ENCODE measurements at regions not wholly inside any gene's neighbourhood (a gene's known extent, or its start where the extent isn't known, plus 50 kb on each side); places are given as distances from the start of the nearest gene placed in this dataset.

- H2BK15ac ChIP-seq (ENCODE audit: low read depth, poor library complexity, severe bottlenecking): no peak overlapping the region
- no peaks in the 10 kb centered on the region for H3K27me3 ChIP-seq (ENCODE audit: control insufficient read depth in 1 of 2, insufficient read depth in 1 of 2, low read length in 2 of 2)
- no peak for DNase-seq
- H2BK5ac ChIP-seq (ENCODE audit: low read depth, low read length, poor library complexity, severe bottlenecking): no peak overlapping the region
- H2AFZ ChIP-seq (ENCODE audit: low read depth, low read length): no peak overlapping the region
- no peak overlapping the region for H4K8ac ChIP-seq (ENCODE audit: low read length)
- H2AK5ac ChIP-seq (ENCODE audit: low read length, severe bottlenecking): no peak overlapping the region
- H3K36me3 ChIP-seq (ENCODE audit: control insufficient read depth in 1 of 2, insufficient read depth in 2 of 2, low read depth in 1 of 2, low read length in 2 of 2): no peaks in the 10 kb centered on the region
- WGBS: 95% methylated on average over 6 of the region's 6 CpGs
- H4K91ac ChIP-seq (ENCODE audit: low read length): no peak overlapping the region
- no peak overlapping the region for H3K4ac ChIP-seq (ENCODE audit: low read depth in 1 of 2, low read length in 2 of 2)
- no peak overlapping the region for H2BK120ac ChIP-seq (ENCODE audit: low read depth, low read length)
- no peak overlapping the region for H3K23ac ChIP-seq (ENCODE audit: low read length in 2 of 2)
- H3K79me1 ChIP-seq (replicated peaks; ENCODE audit: low read length, poor library complexity, severe bottlenecking): no peaks in the 10 kb centered on the region
- H3K4me1 ChIP-seq (ENCODE audit: control insufficient read depth, insufficient read depth, low read depth, low read length): no peaks in the 10 kb centered on the region
- H3K9ac ChIP-seq (ENCODE audit: low read length): no peak overlapping the region
- H3K4me3 ChIP-seq (ENCODE audit: insufficient read depth in 1 of 2, low read depth in 1 of 2, low read length in 2 of 2): no peak overlapping the region
- no peak overlapping the region for H3K4me2 ChIP-seq (ENCODE audit: low read length, poor library complexity, severe bottlenecking)
- no peaks in the 10 kb centered on the region for H3K9me3 ChIP-seq (ENCODE audit: control insufficient read depth, low read length)
- no peak overlapping the region for H3K27ac ChIP-seq (ENCODE audit: low read length, poor library complexity, severe bottlenecking)
- no peak overlapping the region for H2BK12ac ChIP-seq (ENCODE audit: low read length in 2 of 2)
- no peak overlapping the region for H3K14ac ChIP-seq (ENCODE audit: low read length in 2 of 2)
- H3K18ac ChIP-seq (ENCODE audit: low read depth in 1 of 2, low read length in 2 of 2): no peak overlapping the region
Measured at GRCh38 chr5:165161204-165161603, 1655.8 kb downstream of the MAT2B start.

GRCh38 chr5:165163861-165164260 is 1658.4 kb downstream of the MAT2B start:
- no peak overlapping the region for H4K91ac ChIP-seq (ENCODE audit: low read length)
- H3K23ac ChIP-seq (ENCODE audit: low read length in 2 of 2): no peak overlapping the region
- no peak overlapping the region for H2BK5ac ChIP-seq (ENCODE audit: low read depth, low read length, poor library complexity, severe bottlenecking)
- no peak overlapping the region for H2AK5ac ChIP-seq (ENCODE audit: low read length, severe bottlenecking)
- no peak overlapping the region for H3K14ac ChIP-seq (ENCODE audit: low read length in 2 of 2)
- H3K4me1 ChIP-seq (ENCODE audit: control insufficient read depth, insufficient read depth, low read depth, low read length): no peaks in the 10 kb centered on the region
- no peaks in the 10 kb centered on the region for H3K27me3 ChIP-seq (ENCODE audit: control insufficient read depth in 1 of 2, insufficient read depth in 1 of 2, low read length in 2 of 2)
- no peaks in the 10 kb centered on the region for H3K36me3 ChIP-seq (ENCODE audit: control insufficient read depth in 1 of 2, insufficient read depth in 2 of 2, low read depth in 1 of 2, low read length in 2 of 2)
- no peak overlapping the region for H3K4me2 ChIP-seq (ENCODE audit: low read length, poor library complexity, severe bottlenecking)
- H3K18ac ChIP-seq (ENCODE audit: low read depth in 1 of 2, low read length in 2 of 2): no peak overlapping the region
- H2BK15ac ChIP-seq (ENCODE audit: low read depth, poor library complexity, severe bottlenecking): no peak overlapping the region
- no peak overlapping the region for H3K27ac ChIP-seq (ENCODE audit: low read length, poor library complexity, severe bottlenecking)
- H3K4ac ChIP-seq (ENCODE audit: low read depth in 1 of 2, low read length in 2 of 2): no peak overlapping the region
- DNase-seq: no peak
- no peaks in the 10 kb centered on the region for H3K9me3 ChIP-seq (ENCODE audit: control insufficient read depth, low read length)
- no peaks in the 10 kb centered on the region for H3K79me1 ChIP-seq (replicated peaks; ENCODE audit: low read length, poor library complexity, severe bottlenecking)
- H3K9ac ChIP-seq (ENCODE audit: low read length): no peak overlapping the region
- no peak overlapping the region for H2BK12ac ChIP-seq (ENCODE audit: low read length in 2 of 2)
- H3K4me3 ChIP-seq (ENCODE audit: insufficient read depth in 1 of 2, low read depth in 1 of 2, low read length in 2 of 2): no peak overlapping the region
- H2AFZ ChIP-seq (ENCODE audit: low read depth, low read length): no peak overlapping the region
- no CpG with 5 or more reads among the region's 2 CpGs for WGBS
- H4K8ac ChIP-seq (ENCODE audit: low read length): no peak overlapping the region
- no peak overlapping the region for H2BK120ac ChIP-seq (ENCODE audit: low read depth, low read length)

GRCh38 chr5:165173651-165174050 is 1668.2 kb downstream of the MAT2B start:
- no peaks in the 10 kb centered on the region for H3K9me3 ChIP-seq (ENCODE audit: control insufficient read depth, low read length)
- no peak for DNase-seq
- no peak overlapping the region for H3K4ac ChIP-seq (ENCODE audit: low read depth in 1 of 2, low read length in 2 of 2)
- 97% methylated on average over 2 of the region's 2 CpGs for WGBS
- no peak overlapping the region for H3K9ac ChIP-seq (ENCODE audit: low read length)
- H2BK120ac ChIP-seq (ENCODE audit: low read depth, low read length): no peak overlapping the region
- no peak overlapping the region for H2AK5ac ChIP-seq (ENCODE audit: low read length, severe bottlenecking)
- no peak overlapping the region for H3K4me2 ChIP-seq (ENCODE audit: low read length, poor library complexity, severe bottlenecking)
- H3K4me1 ChIP-seq (ENCODE audit: control insufficient read depth, insufficient read depth, low read depth, low read length): no peaks in the 10 kb centered on the region
- H4K91ac ChIP-seq (ENCODE audit: low read length): no peak overlapping the region
- no peak overlapping the region for H4K8ac ChIP-seq (ENCODE audit: low read length)
- no peak overlapping the region for H2BK5ac ChIP-seq (ENCODE audit: low read depth, low read length, poor library complexity, severe bottlenecking)
- no peak overlapping the region for H2AFZ ChIP-seq (ENCODE audit: low read depth, low read length)
- H3K14ac ChIP-seq (ENCODE audit: low read length in 2 of 2): no peak overlapping the region
- no peak overlapping the region for H2BK12ac ChIP-seq (ENCODE audit: low read length in 2 of 2)
- no peak overlapping the region for H3K27ac ChIP-seq (ENCODE audit: low read length, poor library complexity, severe bottlenecking)
- no peak overlapping the region for H3K18ac ChIP-seq (ENCODE audit: low read depth in 1 of 2, low read length in 2 of 2)
- H3K79me1 ChIP-seq (replicated peaks; ENCODE audit: low read length, poor library complexity, severe bottlenecking): no peaks in the 10 kb centered on the region
- no peak overlapping the region for H3K23ac ChIP-seq (ENCODE audit: low read length in 2 of 2)
- no peaks in the 10 kb centered on the region for H3K36me3 ChIP-seq (ENCODE audit: control insufficient read depth in 1 of 2, insufficient read depth in 2 of 2, low read depth in 1 of 2, low read length in 2 of 2)
- H2BK15ac ChIP-seq (ENCODE audit: low read depth, poor library complexity, severe bottlenecking): no peak overlapping the region
- H3K27me3 ChIP-seq (ENCODE audit: control insufficient read depth in 1 of 2, insufficient read depth in 1 of 2, low read length in 2 of 2): no peaks in the 10 kb centered on the region
- H3K4me3 ChIP-seq (ENCODE audit: insufficient read depth in 1 of 2, low read depth in 1 of 2, low read length in 2 of 2): no peak overlapping the region

- no peak overlapping the region for H2BK120ac ChIP-seq (ENCODE audit: low read depth, low read length)
- H3K4ac ChIP-seq (ENCODE audit: low read depth in 1 of 2, low read length in 2 of 2): no peak overlapping the region
- H3K4me2 ChIP-seq (ENCODE audit: low read length, poor library complexity, severe bottlenecking): no peak overlapping the region
- no peaks in the 10 kb centered on the region for H3K9me3 ChIP-seq (ENCODE audit: control insufficient read depth, low read length)
- H3K79me1 ChIP-seq (replicated peaks; ENCODE audit: low read length, poor library complexity, severe bottlenecking): no peaks in the 10 kb centered on the region
- H2BK15ac ChIP-seq (ENCODE audit: low read depth, poor library complexity, severe bottlenecking): no peak overlapping the region
- no peak overlapping the region for H4K8ac ChIP-seq (ENCODE audit: low read length)
- H3K36me3 ChIP-seq (ENCODE audit: control insufficient read depth in 1 of 2, insufficient read depth in 2 of 2, low read depth in 1 of 2, low read length in 2 of 2): no peaks in the 10 kb centered on the region
- no peak overlapping the region for H2BK12ac ChIP-seq (ENCODE audit: low read length in 2 of 2)
- no peak overlapping the region for H2AFZ ChIP-seq (ENCODE audit: low read depth, low read length)
- no peak overlapping the region for H3K4me3 ChIP-seq (ENCODE audit: insufficient read depth in 1 of 2, low read depth in 1 of 2, low read length in 2 of 2)
- H3K18ac ChIP-seq (ENCODE audit: low read depth in 1 of 2, low read length in 2 of 2): no peak overlapping the region
- H4K91ac ChIP-seq (ENCODE audit: low read length): no peak overlapping the region
- no peak overlapping the region for H3K14ac ChIP-seq (ENCODE audit: low read length in 2 of 2)
- H2BK5ac ChIP-seq (ENCODE audit: low read depth, low read length, poor library complexity, severe bottlenecking): no peak overlapping the region
- DNase-seq: no peak
- H3K4me1 ChIP-seq (ENCODE audit: control insufficient read depth, insufficient read depth, low read depth, low read length): no peaks in the 10 kb centered on the region
- H3K27me3 ChIP-seq (ENCODE audit: control insufficient read depth in 1 of 2, insufficient read depth in 1 of 2, low read length in 2 of 2): no peaks in the 10 kb centered on the region
- no peak overlapping the region for H3K23ac ChIP-seq (ENCODE audit: low read length in 2 of 2)
- H3K27ac ChIP-seq (ENCODE audit: low read length, poor library complexity, severe bottlenecking): no peak overlapping the region
- no peak overlapping the region for H3K9ac ChIP-seq (ENCODE audit: low read length)
- 100% methylated on average over 1 of the region's 2 CpGs for WGBS
- H2AK5ac ChIP-seq (ENCODE audit: low read length, severe bottlenecking): no peak overlapping the region
Measured at GRCh38 chr5:165175041-165175440, 1669.6 kb downstream of the MAT2B start.
